Nephron progenitor cell (in vitro differentiated cells): ENCODE measurements at regions not wholly inside any gene's neighbourhood (a gene's known extent, or its start where the extent isn't known, plus 50 kb on each side); places are given as distances from the start of the nearest gene placed in this dataset.

Experiments used
- DNase-seq: peaks from one replicate; pipeline ENCODE4 v3.0.0; 2021
- H3K27ac Mint-ChIP-seq: 2 replicates; pipeline ENCODE4 v1.8.0; 2021; ENCODE audit warnings: mild to moderate bottlenecking, moderate library complexity, mixed read lengths
- H3K27me3 Mint-ChIP-seq: 2 replicates; pipeline ENCODE4 v1.8.0; 2021; ENCODE audit warnings: mild to moderate bottlenecking, low read depth, mixed read lengths; ENCODE audit not compliant: poor library complexity
- H3K36me3 Mint-ChIP-seq: 2 replicates; pipeline ENCODE4 v1.8.0; 2021; ENCODE audit warnings: low read depth, mixed read lengths
- H3K4me1 Mint-ChIP-seq: 2 replicates; pipeline ENCODE4 v1.8.0; 2021; ENCODE audit warnings: mixed read lengths
- H3K4me3 Mint-ChIP-seq: 2 replicates; pipeline ENCODE4 v1.8.0; 2021; ENCODE audit warnings: mild to moderate bottlenecking, moderate library complexity, mixed read lengths
- H3K9me3 Mint-ChIP-seq: 2 replicates; pipeline ENCODE4 v1.8.0; 2021; ENCODE audit warnings: mild to moderate bottlenecking, moderate library complexity, mixed read lengths
- TF ChIP-seq, protein P1 (sequence below): fragments of 200-600 bp; sonication (generic); IDR thresholded peaks from 2 replicates; pipeline ENCODE4 v1.5.0; 2021; ENCODE audit warnings: antibody characterized with exemption

DNA sequence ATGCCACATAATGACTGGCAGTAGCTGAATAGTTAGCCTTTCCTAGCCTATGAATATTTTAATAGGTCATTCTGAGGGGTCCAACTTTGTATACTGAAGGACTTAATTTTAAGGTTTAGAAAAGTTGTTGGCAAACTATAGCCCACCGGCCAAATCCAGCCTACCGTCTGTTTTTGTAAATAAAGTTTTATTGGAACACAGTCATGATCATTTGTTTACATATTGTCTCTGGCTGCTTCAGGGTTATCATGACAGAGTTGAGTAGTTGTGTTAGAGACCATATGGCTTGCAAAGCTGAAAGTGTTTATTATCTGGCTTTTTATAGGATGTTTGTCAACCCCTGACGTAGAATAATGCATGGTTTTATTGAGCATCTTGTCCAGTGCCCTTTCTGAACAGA, 73.4 kb downstream of the NTMT2 start:
- no peak overlapping the region for H3K4me3 Mint-ChIP-seq
- peaks cover 4% of the 10 kb centered on the region for H3K9me3 Mint-ChIP-seq
- H3K4me1 Mint-ChIP-seq: peaks cover 31% of the 10 kb centered on the region
- TF ChIP-seq, protein P1, sequence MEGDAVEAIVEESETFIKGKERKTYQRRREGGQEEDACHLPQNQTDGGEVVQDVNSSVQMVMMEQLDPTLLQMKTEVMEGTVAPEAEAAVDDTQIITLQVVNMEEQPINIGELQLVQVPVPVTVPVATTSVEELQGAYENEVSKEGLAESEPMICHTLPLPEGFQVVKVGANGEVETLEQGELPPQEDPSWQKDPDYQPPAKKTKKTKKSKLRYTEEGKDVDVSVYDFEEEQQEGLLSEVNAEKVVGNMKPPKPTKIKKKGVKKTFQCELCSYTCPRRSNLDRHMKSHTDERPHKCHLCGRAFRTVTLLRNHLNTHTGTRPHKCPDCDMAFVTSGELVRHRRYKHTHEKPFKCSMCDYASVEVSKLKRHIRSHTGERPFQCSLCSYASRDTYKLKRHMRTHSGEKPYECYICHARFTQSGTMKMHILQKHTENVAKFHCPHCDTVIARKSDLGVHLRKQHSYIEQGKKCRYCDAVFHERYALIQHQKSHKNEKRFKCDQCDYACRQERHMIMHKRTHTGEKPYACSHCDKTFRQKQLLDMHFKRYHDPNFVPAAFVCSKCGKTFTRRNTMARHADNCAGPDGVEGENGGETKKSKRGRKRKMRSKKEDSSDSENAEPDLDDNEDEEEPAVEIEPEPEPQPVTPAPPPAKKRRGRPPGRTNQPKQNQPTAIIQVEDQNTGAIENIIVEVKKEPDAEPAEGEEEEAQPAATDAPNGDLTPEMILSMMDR: no peak
- no peaks in the 10 kb centered on the region for H3K36me3 Mint-ChIP-seq
- peak overlapping the region; percentile 36 for H3K27ac Mint-ChIP-seq
- H3K27me3 Mint-ChIP-seq: peaks cover 3% of the 10 kb centered on the region
- DNase-seq: no peak

DNA sequence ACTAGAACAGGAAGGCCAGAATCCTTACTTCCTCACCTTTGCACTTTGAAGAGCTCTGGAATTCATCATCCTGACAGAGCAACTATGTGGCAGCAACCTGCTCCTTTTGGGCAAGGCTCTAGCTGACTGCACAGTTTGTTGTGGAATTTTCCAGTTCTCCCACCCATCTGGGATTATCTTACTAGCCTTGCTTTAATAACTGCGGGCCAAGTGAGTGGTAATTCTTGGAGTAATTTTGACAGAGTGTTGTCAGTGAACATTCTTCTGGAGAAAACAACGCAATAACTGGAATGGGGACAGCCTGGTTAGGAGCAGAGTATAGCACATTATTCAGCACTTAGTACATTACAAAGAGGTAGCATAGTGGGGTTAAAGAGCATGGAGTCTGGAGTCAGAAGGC, 75.3 kb downstream of the NTMT2 start:
- no peak overlapping the region for H3K4me3 Mint-ChIP-seq
- no peaks in the 10 kb centered on the region for H3K36me3 Mint-ChIP-seq
- peaks cover 24% of the 10 kb centered on the region for H3K4me1 Mint-ChIP-seq
- DNase-seq: no peak
- H3K9me3 Mint-ChIP-seq: peaks cover 4% of the 10 kb centered on the region
- TF ChIP-seq, protein P1: no peak
- H3K27me3 Mint-ChIP-seq: peaks cover 3% of the 10 kb centered on the region
- peak overlapping the region; percentile 6 for H3K27ac Mint-ChIP-seq

DNA sequence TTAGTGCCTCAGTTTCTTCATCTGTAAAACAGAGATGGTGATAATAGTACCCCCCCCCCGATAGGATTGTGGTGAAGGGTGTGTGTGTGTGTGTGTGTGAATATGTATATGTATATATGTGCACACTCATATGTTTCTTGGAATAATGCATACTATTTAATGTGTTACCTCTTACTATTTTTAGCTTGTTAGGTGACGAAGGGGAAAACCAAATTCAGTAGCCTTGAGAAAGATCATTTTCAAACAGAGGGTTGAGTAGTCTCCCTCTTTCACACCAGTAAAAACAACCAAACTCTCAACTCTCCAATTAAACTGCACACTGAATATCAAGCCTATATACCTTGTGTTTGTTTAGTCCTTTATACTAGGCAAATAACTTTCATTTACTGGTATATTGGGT, 75.7 kb downstream of the NTMT2 start:
- H3K36me3 Mint-ChIP-seq: no peaks in the 10 kb centered on the region
- peaks cover 2% of the 10 kb centered on the region for H3K27me3 Mint-ChIP-seq
- no peak overlapping the region for H3K27ac Mint-ChIP-seq
- TF ChIP-seq, protein P1: no peak
- peaks cover 4% of the 10 kb centered on the region for H3K9me3 Mint-ChIP-seq
- DNase-seq: no peak
- H3K4me3 Mint-ChIP-seq: no peak overlapping the region
- H3K4me1 Mint-ChIP-seq: peaks cover 28% of the 10 kb centered on the region

DNA sequence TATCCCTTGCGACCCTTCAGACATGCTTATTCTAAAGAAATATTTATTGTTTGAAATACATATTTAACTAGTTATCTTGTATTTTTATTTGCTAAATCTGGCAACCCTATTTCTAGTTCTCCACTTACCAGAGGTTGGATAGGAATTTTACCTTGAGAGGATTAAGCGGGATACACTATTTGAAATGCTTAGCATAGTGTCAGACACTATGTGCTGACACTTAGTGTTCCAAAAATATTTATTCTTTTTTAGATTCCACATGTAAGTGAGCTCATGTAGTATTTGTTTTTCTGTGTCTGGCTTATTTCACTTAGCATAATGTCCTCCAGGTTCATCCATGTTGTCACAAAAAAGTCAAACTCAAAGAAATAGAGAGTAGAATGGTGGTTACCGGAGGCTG, 78.7 kb downstream of the NTMT2 start:
- peaks cover 28% of the 10 kb centered on the region for H3K4me1 Mint-ChIP-seq
- no peak overlapping the region for H3K4me3 Mint-ChIP-seq
- TF ChIP-seq, protein P1: no peak
- H3K9me3 Mint-ChIP-seq: peaks cover 4% of the 10 kb centered on the region
- H3K27me3 Mint-ChIP-seq: no peaks in the 10 kb centered on the region
- H3K27ac Mint-ChIP-seq: no peak overlapping the region
- no peak for DNase-seq
- H3K36me3 Mint-ChIP-seq: no peaks in the 10 kb centered on the region

DNA sequence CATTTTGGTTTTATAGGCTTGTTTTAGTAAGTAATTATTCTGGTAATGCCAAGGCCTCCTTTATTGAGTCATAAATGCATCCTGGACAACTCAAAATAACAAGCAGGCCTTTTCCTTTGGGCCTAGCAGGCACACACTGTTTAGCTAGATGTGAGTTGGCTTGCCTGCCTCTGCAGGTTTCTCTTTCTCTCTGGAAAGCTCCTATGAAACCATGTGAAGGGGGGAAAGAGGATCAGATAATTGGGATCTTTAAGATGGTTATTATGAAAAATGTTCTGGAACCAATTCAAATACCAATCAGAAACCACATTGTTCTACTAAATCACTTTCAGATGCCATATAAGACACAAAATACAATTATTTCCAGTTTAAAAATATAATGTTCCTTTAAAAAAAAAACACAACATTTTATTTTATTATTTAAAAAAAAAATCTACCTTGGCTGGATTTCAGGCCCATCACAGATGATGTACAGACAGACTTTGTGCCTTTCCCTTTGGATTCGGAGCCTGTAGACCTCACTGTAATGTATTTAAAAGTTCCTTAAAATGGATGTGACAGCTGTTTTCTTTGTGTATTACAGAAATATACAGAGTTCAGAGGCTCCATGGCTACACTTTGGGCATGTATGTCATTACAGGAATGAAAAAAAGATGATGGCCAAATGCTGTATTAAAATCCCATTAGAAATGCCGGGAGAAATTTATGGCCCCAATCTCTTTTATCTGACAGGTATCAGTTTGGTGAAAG, 80.2 kb downstream of the NTMT2 start:
- TF ChIP-seq, protein P1: no peak
- Mint-ChIP-seq H3K27ac (no peak overlapping the region), H3K36me3 (no peaks in the 10 kb centered on the region), H3K4me3 (no peak overlapping the region), H3K27me3 (no peaks in the 10 kb centered on the region), H3K9me3 (peaks cover 4% of the 10 kb centered on the region), H3K4me1 (peaks cover 15% of the 10 kb centered on the region)
- DNase-seq: no peak

DNA sequence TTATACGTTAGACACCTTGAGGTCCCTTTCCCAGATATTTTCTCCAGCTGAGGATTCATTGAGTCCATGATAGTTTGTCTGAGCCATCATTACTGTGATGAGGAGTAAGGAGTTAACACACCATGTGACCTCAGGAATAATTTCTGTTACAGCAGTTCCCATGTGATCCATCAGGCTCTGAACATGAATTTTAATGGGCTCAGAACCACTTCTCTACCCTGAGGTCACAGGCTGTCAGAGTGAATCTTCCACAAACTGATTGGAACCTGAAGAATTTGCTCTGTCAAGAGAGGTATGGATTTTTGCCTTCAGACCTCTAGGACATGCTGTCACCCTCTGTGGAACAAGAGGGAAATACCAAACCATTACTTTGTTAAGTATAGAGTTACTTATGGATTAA, 81.0 kb downstream of the NTMT2 start:
- Mint-ChIP-seq H3K4me1 (peaks cover 8% of the 10 kb centered on the region), H3K4me3 (no peak overlapping the region), H3K27ac (no peak overlapping the region)

More for the DNA sequence above, 81.0 kb downstream of the NTMT2 start:
- no peaks in the 10 kb centered on the region for H3K27me3 Mint-ChIP-seq
- TF ChIP-seq, protein P1: no peak
- no peak for DNase-seq
- peaks cover 4% of the 10 kb centered on the region for H3K9me3 Mint-ChIP-seq
- H3K36me3 Mint-ChIP-seq: no peaks in the 10 kb centered on the region
